HK-2 (cell line): ENCODE measurements at regions not wholly inside any gene's neighbourhood (a gene's known extent, or its start where the extent isn't known, plus 50 kb on each side); places are given as distances from the start of the nearest gene placed in this dataset.

Experiments
- DNase-seq: peaks from one replicate; pipeline ENCODE4 v3.0.0-alpha.2; 2018; ENCODE audit not compliant: unreplicated experiment

- no peak for DNase-seq
Measured at GRCh38 chr2:11953258-11953657, 206.8 kb downstream of the LPIN1 start.

GRCh38 chr2:11955314-11955713 is 208.9 kb downstream of the LPIN1 start:
- DNase-seq = no peak

- DNase-seq = no peak
Measured at GRCh38 chr2:11955884-11956291, 209.5 kb downstream of the LPIN1 start.

- no peak for DNase-seq
Measured at GRCh38 chr2:11962707-11963328, 216.4 kb downstream of the LPIN1 start.

GRCh38 chr2:11963966-11964365 is 217.5 kb downstream of the LPIN1 start:
- no peak for DNase-seq

- DNase-seq = no peak
Measured at GRCh38 chr2:11967946-11968465, 221.6 kb downstream of the LPIN1 start.

GRCh38 chr2:11968521-11968920 is 222.1 kb downstream of the LPIN1 start:
- DNase-seq = no peak

- no peak for DNase-seq
Measured at GRCh38 chr2:11969774-11970173, 223.3 kb downstream of the LPIN1 start.

- DNase-seq = no peak
Measured at GRCh38 chr2:11974573-11974972, 228.1 kb downstream of the LPIN1 start.

GRCh38 chr2:11975373-11975772 is 228.9 kb downstream of the LPIN1 start:
- no peak for DNase-seq

GRCh38 chr2:11976073-11976472 is 229.6 kb downstream of the LPIN1 start:
- DNase-seq = no peak

GRCh38 chr2:11977766-11978524 is 231.5 kb downstream of the LPIN1 start:
- DNase-seq = no peak

GRCh38 chr2:11980809-11981208 is 234.4 kb downstream of the LPIN1 start:
- DNase-seq = no peak

GRCh38 chr2:11983401-11983800 is 237.0 kb downstream of the LPIN1 start:
- no peak for DNase-seq

GRCh38 chr2:11983870-11984269 is 237.4 kb downstream of the LPIN1 start:
- DNase-seq = no peak

GRCh38 chr2:11984316-11985158 is 238.1 kb downstream of the LPIN1 start:
- no peak for DNase-seq

- no peak for DNase-seq
Measured at GRCh38 chr2:11985817-11986566, 239.6 kb downstream of the LPIN1 start.

- DNase-seq = no peak
Measured at GRCh38 chr2:11987151-11987550, 240.7 kb downstream of the LPIN1 start.

- no peak for DNase-seq
Measured at GRCh38 chr2:11988691-11989353, 242.4 kb downstream of the LPIN1 start.

GRCh38 chr2:11989354-11989703 is 242.9 kb downstream of the LPIN1 start:
- no peak for DNase-seq

- no peak for DNase-seq
Measured at GRCh38 chr2:11990576-11990975, 244.1 kb downstream of the LPIN1 start.
